Osteoblast (primary cell): ENCODE measurements at regions not wholly inside any gene's neighbourhood (a gene's known extent, or its start where the extent isn't known, plus 50 kb on each side); places are given as distances from the start of the nearest gene placed in this dataset.
"Not testable (repeated sequence)": the region's sequence is repeated elsewhere in the genome, so short reads cannot be mapped to it uniquely, and the experiment has no call there.

Experiments
- DNase-seq: peaks from one replicate; pipeline ENCODE4 v3.0.0; 2011; ENCODE audit warnings: low spot score, mixed read lengths; ENCODE audit not compliant: insufficient read length; ENCODE audit errors: missing footprints
- H2AFZ ChIP-seq: 2 replicates; pipeline ENCODE4 v1.6.0; 2011; ENCODE audit warnings: mild to moderate bottlenecking, low read length
- H3K27ac ChIP-seq: 2 replicates; pipeline ENCODE4 v1.5.1; 2011; ENCODE audit warnings: mild to moderate bottlenecking, low read depth, low read length, moderate library complexity
- H3K27me3 ChIP-seq: 2 replicates; pipeline ENCODE4 v1.6.0; 2012; ENCODE audit warnings: mild to moderate bottlenecking, control low read depth, inconsistent platforms, low read length, moderate library complexity; ENCODE audit not compliant: insufficient read depth
- H3K36me3 ChIP-seq: 2 replicates; pipeline ENCODE4 v1.5.1; 2011; ENCODE audit warnings: mild to moderate bottlenecking, low read length, control low read depth, moderate library complexity; ENCODE audit not compliant: insufficient read depth
- H3K4me1 ChIP-seq: 2 replicates; pipeline ENCODE4 v1.5.1; 2011; ENCODE audit warnings: mild to moderate bottlenecking, low read length, control low read depth, moderate library complexity; ENCODE audit not compliant: insufficient read depth
- H3K4me2 ChIP-seq: 2 replicates; pipeline ENCODE4 v1.6.0; 2011; ENCODE audit warnings: mild to moderate bottlenecking, low read length; ENCODE audit not compliant: insufficient read depth
- H3K4me3 ChIP-seq: fragments of 200-600 bp; sonication (generic); 3 replicates; pipeline ENCODE4 v1.5.1; 2012; ENCODE audit warnings: mild to moderate bottlenecking, low read length, inconsistent platforms; ENCODE audit not compliant: insufficient read depth
- H3K79me2 ChIP-seq: 2 replicates; pipeline ENCODE4 v1.6.0; 2012; ENCODE audit warnings: mild to moderate bottlenecking, low read length, control low read depth, inconsistent platforms; ENCODE audit not compliant: insufficient read depth
- H3K9me3 ChIP-seq: 2 replicates; pipeline ENCODE4 v1.5.1; 2011; ENCODE audit warnings: low read depth, low read length, control low read depth
- H4K20me1 ChIP-seq: 2 replicates; pipeline ENCODE4 v1.6.0; 2012; ENCODE audit warnings: mild to moderate bottlenecking, low read length, control low read depth; ENCODE audit not compliant: insufficient read depth
- TF ChIP-seq, protein P1 (sequence below): IDR thresholded peaks from 2 replicates; pipeline ENCODE4 v1.5.1; 2011; ENCODE audit warnings: mild to moderate bottlenecking, low read depth, low read length, moderate library complexity; ENCODE audit errors: extremely low read depth

DNA sequence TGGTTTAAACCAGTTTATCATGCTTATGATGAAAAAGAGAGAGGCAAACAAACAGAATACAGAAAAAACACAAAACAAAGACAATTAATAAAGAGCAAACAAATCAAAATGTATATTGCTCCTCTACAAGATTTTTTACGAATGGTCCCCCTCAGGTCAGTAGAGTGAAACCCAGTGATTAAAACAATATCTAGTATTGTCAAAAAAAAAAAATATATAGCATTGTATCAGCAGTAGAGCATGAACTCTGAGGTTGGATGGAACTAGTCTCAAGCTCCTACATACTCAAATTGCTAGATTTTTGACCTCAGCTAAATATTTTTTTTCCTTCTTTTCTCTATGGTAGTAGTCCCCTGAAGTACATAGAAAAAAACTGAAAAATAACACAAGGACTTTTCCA, 290.3 kb upstream of the LUZP2 start:
- Histone ChIP-seq H2AFZ (no peak overlapping the region), H3K9me3 (no peaks in the 10 kb centered on the region), H3K27ac (no peak overlapping the region), H4K20me1 (no peaks in the 10 kb centered on the region), H3K4me1 (no peaks in the 10 kb centered on the region), H3K4me3 (no peak overlapping the region), H3K79me2 (no peaks in the 10 kb centered on the region), H3K4me2 (no peak overlapping the region), H3K36me3 (no peaks in the 10 kb centered on the region), H3K27me3 (no peaks in the 10 kb centered on the region)
- DNase-seq = no peak
- TF ChIP-seq, protein P1, sequence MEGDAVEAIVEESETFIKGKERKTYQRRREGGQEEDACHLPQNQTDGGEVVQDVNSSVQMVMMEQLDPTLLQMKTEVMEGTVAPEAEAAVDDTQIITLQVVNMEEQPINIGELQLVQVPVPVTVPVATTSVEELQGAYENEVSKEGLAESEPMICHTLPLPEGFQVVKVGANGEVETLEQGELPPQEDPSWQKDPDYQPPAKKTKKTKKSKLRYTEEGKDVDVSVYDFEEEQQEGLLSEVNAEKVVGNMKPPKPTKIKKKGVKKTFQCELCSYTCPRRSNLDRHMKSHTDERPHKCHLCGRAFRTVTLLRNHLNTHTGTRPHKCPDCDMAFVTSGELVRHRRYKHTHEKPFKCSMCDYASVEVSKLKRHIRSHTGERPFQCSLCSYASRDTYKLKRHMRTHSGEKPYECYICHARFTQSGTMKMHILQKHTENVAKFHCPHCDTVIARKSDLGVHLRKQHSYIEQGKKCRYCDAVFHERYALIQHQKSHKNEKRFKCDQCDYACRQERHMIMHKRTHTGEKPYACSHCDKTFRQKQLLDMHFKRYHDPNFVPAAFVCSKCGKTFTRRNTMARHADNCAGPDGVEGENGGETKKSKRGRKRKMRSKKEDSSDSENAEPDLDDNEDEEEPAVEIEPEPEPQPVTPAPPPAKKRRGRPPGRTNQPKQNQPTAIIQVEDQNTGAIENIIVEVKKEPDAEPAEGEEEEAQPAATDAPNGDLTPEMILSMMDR = no peak

DNA sequence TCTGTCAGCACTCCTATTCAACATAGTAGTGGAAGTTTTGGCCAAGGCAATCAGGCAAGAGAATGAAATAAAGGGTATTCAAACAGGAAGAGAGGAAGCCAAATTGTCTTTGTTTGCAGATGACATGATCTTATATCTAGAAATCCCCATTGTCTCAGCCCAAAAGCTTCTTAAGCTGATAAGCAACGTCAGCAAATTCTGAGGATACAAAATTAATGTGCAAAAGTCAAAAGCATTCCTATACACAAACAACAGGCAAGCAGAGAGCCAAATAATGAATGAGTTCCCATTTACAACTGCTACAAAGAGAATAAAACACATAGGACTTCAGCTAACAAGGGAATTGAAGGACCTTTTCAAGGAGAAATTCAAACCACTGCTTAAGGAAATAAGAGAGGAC, 280.4 kb upstream of the LUZP2 start:
- Histone ChIP-seq H3K9me3 (no peaks in the 10 kb centered on the region), H3K36me3 (no peaks in the 10 kb centered on the region), H3K79me2 (no peaks in the 10 kb centered on the region), H4K20me1 (no peaks in the 10 kb centered on the region), H3K4me1 (no peaks in the 10 kb centered on the region), H3K27me3 (no peaks in the 10 kb centered on the region), H2AFZ (no peak overlapping the region), H3K4me2 (no peak overlapping the region), H3K27ac (no peak overlapping the region), H3K4me3 (no peak overlapping the region)
- DNase-seq = no peak
- TF ChIP-seq, protein P1 = no peak

DNA sequence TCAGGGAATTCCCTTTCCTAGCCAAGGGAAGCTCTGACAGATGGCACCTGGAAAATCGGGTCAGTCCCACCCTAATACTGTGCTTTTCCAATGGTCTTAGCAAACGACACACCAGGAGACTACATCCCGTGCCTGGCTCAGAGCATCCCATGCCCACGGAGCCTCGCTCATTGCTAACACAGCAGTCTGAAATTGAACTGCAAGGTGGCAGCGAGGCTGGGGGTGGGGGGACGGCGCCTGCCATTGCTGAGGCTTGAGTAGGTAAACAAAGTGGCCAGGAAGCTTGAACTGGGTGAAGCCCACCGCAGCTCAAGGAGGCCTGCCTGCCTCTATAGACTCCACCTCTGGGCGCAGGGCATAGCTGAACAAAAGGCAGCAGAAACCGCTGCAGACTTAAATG, 279.5 kb upstream of the LUZP2 start:
- not testable (repeated sequence) for H4K20me1 ChIP-seq, H3K27me3 ChIP-seq, H3K4me1 ChIP-seq, H3K36me3 ChIP-seq, H3K27ac ChIP-seq, H2AFZ ChIP-seq, DNase-seq, H3K4me2 ChIP-seq, H3K4me3 ChIP-seq, H3K79me2 ChIP-seq, H3K9me3 ChIP-seq

DNA sequence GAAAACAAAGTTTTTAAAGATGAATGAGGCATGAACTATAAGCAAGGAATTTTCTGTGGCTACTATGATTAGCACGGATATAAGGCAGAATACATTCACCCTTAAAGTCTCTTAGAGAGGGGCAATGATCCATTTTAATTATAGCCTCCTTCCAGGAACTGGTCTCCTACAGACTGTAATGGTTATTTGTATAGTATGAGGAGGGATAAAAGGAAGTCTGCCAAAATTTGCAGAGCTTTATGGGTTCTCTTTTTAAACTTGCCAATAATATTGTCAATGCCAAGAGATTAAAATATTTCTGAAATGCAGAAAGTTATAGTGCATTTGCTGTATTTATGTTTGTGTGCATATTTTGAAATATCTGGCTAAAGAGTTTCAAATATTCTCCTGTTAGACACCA, 271.4 kb upstream of the LUZP2 start:
- TF ChIP-seq, protein P1 = no peak
- H2AFZ ChIP-seq = no peak overlapping the region
- H3K9me3 ChIP-seq = no peaks in the 10 kb centered on the region
- H4K20me1 ChIP-seq = no peaks in the 10 kb centered on the region
- DNase-seq = no peak
- no peaks in the 10 kb centered on the region for H3K27me3 ChIP-seq
- no peak overlapping the region for H3K4me2 ChIP-seq
- H3K36me3 ChIP-seq = no peaks in the 10 kb centered on the region
- H3K27ac ChIP-seq = no peak overlapping the region
- no peaks in the 10 kb centered on the region for H3K4me1 ChIP-seq
- H3K4me3 ChIP-seq = no peak overlapping the region
- no peaks in the 10 kb centered on the region for H3K79me2 ChIP-seq

DNA sequence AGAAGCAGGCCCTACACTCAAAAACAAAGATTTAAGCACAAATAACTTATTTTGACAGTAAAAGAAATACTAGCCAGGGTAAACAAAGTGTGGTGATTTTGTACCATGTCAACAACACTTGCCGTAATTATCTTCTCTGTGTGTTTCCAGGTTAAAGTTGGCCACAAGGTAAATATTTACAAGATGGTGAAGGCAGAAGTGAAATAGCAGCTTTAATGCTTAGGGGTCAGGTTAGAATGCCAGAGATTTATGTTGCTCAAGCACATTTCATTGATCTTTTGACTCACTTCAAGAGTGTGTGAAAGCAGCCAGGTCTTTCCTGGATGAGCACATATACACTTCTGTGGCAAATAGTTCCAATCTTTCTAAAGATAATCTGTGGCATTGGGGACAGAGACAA, 270.2 kb upstream of the LUZP2 start:
- no peaks in the 10 kb centered on the region for H3K4me1 ChIP-seq
- DNase-seq = no peak
- H2AFZ ChIP-seq = no peak overlapping the region
- H3K27ac ChIP-seq = no peak overlapping the region
- H3K36me3 ChIP-seq = no peaks in the 10 kb centered on the region
- no peaks in the 10 kb centered on the region for H4K20me1 ChIP-seq
- H3K4me2 ChIP-seq = no peak overlapping the region
- TF ChIP-seq, protein P1 = no peak
- no peak overlapping the region for H3K4me3 ChIP-seq
- no peaks in the 10 kb centered on the region for H3K9me3 ChIP-seq
- H3K27me3 ChIP-seq = no peaks in the 10 kb centered on the region
- H3K79me2 ChIP-seq = no peaks in the 10 kb centered on the region
